ENCODE measurements at regions not wholly inside any gene's neighbourhood (a gene's known extent, or its start where the extent isn't known, plus 50 kb on each side); places are given as distances from the start of the nearest gene placed in this dataset.

GRCh38 chr2:200216310-200216709 is 90.2 kb upstream of the SPATS2L start:
- no peak for TF ChIP-seq CTCF (IDR thresholded peaks at IDR 0.05 in 4 of 5, conservative IDR thresholded peaks at IDR 0.05 in 1 of 5)
- TF ChIP-seq POLR2A (IDR thresholded peaks at IDR 0.05), result no peak
